Mesothelial cell of epicardium (in vitro differentiated cells): ENCODE measurements at regions not wholly inside any gene's neighbourhood (a gene's known extent, or its start where the extent isn't known, plus 50 kb on each side); places are given as distances from the start of the nearest gene placed in this dataset.

ENCODE experiments used
- DNase-seq, 2 experiments: peaks; one replicate each; pipeline ENCODE4 v3.0.0; 2021; ENCODE audit warnings: low spot score in 2 of 2; ENCODE audit not compliant: unreplicated experiment in 2 of 2
- H3K27ac Mint-ChIP-seq: 2 replicates; pipeline ENCODE4 v1.8.0; 2021; ENCODE audit warnings: mixed read lengths
- H3K27me3 Mint-ChIP-seq: 2 replicates; pipeline ENCODE4 v1.8.0; 2021; ENCODE audit warnings: low read depth, mixed read lengths
- H3K36me3 Mint-ChIP-seq: 2 replicates; pipeline ENCODE4 v1.8.0; 2021; ENCODE audit warnings: mixed read lengths
- H3K4me1 Mint-ChIP-seq: 2 replicates; pipeline ENCODE4 v1.8.0; 2021; ENCODE audit warnings: mixed read lengths
- H3K4me3 Mint-ChIP-seq: 2 replicates; pipeline ENCODE4 v1.8.0; 2021; ENCODE audit warnings: mild to moderate bottlenecking, moderate library complexity, mixed read lengths
- H3K9me3 Mint-ChIP-seq: 2 replicates; pipeline ENCODE4 v1.8.0; 2021; ENCODE audit warnings: mixed read lengths
- CTCF ChIP-seq: fragments of 200-600 bp; sonication (generic); IDR thresholded peaks from one replicate; pipeline ENCODE4 v1.5.0; 2021; ENCODE audit warnings: antibody characterized with exemption; ENCODE audit not compliant: unreplicated experiment

GRCh38 chr2:20563251-20563650 is 87.6 kb downstream of the HS1BP3 start:
- Mint-ChIP-seq H3K27ac (no peak overlapping the region), H3K9me3 (no peaks in the 10 kb centered on the region), H3K27me3 (no peaks in the 10 kb centered on the region), H3K4me3 (no peak overlapping the region), H3K4me1 (peaks cover 42% of the 10 kb centered on the region), H3K36me3 (no peaks in the 10 kb centered on the region)
- no peak for DNase-seq
- TF ChIP-seq CTCF, result no peak

- no peak for TF ChIP-seq CTCF
- Mint-ChIP-seq H3K36me3 (no peaks in the 10 kb centered on the region), H3K4me1 (peaks cover 45% of the 10 kb centered on the region), H3K9me3 (no peaks in the 10 kb centered on the region), H3K27me3 (no peaks in the 10 kb centered on the region), H3K4me3 (no peak overlapping the region), H3K27ac (no peak overlapping the region)
- DNase-seq, result no peak
Observed at GRCh38 chr2:20563833-20564232, 87.1 kb downstream of the HS1BP3 start.

DNA sequence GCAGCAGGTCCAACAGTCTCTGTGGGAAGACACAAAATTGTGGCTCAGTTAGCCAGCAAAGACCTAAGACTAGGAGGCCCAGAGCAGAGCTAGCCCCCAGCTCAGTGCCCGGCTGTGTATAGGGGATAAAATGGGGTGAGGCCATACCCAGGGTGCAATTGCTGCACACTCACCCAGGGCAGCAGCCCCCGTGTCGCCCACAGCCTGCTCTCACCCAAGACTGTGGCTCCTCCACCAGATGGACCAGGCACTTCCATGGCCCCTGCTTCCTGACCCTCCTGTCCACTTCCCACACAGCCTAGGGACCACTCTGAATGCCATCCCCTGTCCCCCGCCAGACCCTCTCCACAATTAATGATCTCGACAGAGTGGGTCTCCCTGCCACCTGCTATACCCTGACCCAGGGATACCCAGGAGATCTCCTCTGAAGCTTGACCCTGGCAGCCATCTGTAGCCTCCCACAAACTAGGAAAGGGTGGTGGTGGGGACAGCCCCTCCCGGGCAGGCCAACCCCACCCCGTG is 85.7 kb downstream of the HS1BP3 start:
- DNase-seq, result no peak
- H3K4me1 Mint-ChIP-seq, result peaks cover 50% of the 10 kb centered on the region
- no peaks in the 10 kb centered on the region for H3K9me3 Mint-ChIP-seq
- no peak for TF ChIP-seq CTCF
- peak overlapping the region; percentile 12 for H3K27ac Mint-ChIP-seq
- no peak overlapping the region for H3K4me3 Mint-ChIP-seq
- no peaks in the 10 kb centered on the region for H3K27me3 Mint-ChIP-seq
- no peaks in the 10 kb centered on the region for H3K36me3 Mint-ChIP-seq

DNA sequence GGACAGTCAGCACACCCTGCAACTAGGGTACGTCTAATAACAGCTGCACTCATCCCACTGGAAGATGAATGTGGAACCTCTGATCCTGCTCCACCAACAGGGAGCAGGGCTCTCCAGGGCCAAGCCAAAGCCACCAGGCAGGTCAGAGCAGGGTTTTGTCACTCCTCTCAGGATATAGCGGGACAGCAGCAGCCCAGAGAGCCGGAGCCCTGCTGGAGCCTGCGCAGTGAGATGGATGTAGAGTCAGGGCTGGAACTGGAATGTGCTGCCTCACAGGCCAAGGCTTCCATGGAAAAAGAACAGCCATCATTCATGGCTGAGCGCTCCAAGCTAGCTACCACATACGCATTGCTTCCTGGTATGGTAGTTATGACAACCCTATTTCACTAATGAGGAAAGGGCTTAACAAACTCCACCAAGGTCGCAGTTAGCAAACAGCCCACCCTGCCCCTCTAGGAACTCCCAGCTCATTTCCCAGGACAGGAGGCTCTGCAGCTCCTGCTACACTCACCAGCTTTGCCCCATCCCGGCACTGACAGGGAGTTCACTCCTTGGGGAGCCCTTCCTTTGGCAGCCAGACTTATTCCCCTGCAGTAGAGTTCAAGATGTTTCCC is 85.2 kb downstream of the HS1BP3 start:
- no peaks in the 10 kb centered on the region for H3K9me3 Mint-ChIP-seq
- H3K36me3 Mint-ChIP-seq, result no peaks in the 10 kb centered on the region
- H3K27me3 Mint-ChIP-seq, result no peaks in the 10 kb centered on the region
- H3K4me3 Mint-ChIP-seq, result no peak overlapping the region
- DNase-seq, result peak in 1 of 2 experiments; percentile 51
- TF ChIP-seq CTCF, result no peak
- H3K27ac Mint-ChIP-seq, result peak overlapping the region; percentile 45
- H3K4me1 Mint-ChIP-seq, result peaks cover 48% of the 10 kb centered on the region

DNA sequence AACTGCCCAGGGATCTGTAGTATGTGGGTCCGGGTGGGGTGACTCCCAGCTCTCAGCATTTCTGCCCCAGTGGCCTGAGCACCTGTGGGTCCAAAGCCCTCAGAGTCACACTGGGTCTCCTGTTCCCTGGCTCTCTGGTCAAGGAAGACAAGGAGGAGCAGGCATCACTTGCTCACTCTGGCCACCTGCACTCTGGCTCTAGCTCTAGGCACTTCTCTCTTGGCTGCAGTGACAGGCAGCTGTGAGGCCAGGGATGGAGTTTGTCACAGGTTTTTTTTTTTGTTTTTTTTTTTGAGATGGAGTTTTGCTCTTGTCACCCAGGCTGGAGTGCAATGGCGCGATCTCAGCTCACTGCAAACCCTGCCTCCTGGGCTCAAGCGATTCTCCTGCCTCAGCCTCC is 84.6 kb downstream of the HS1BP3 start:
- Mint-ChIP-seq H3K4me3 (no peak overlapping the region), H3K9me3 (no peaks in the 10 kb centered on the region), H3K27me3 (no peaks in the 10 kb centered on the region), H3K27ac (no peak overlapping the region), H3K4me1 (peaks cover 44% of the 10 kb centered on the region), H3K36me3 (no peaks in the 10 kb centered on the region)
- no peak for TF ChIP-seq CTCF
- DNase-seq, result no peak
